Loucy (cell line): ENCODE measurements at regions not wholly inside any gene's neighbourhood (a gene's known extent, or its start where the extent isn't known, plus 50 kb on each side); places are given as distances from the start of the nearest gene placed in this dataset.

ENCODE experiments used
- H2AFZ ChIP-seq: fragments of 200-600 bp; sonication (generic); 2 replicates; pipeline ENCODE4 v1.6.0; 2016; ENCODE audit warnings: antibody characterized with exemption, mild to moderate bottlenecking, low read length, moderate library complexity
- H3F3A ChIP-seq: fragments of 200-600 bp; 2 replicates; pipeline ENCODE4 v1.6.0; 2016; ENCODE audit warnings: antibody characterized with exemption, low read depth, mild to moderate bottlenecking
- H3K27me3 ChIP-seq: fragments of 200-600 bp; sonication (generic); 2 replicates; pipeline ENCODE4 v1.6.1; 2014; ENCODE audit warnings: low read length, mild to moderate bottlenecking; ENCODE audit not compliant: insufficient read depth, poor library complexity, severe bottlenecking
- H3K36me3 ChIP-seq: fragments of 200-600 bp; sonication (generic); 2 replicates; pipeline ENCODE4 v1.6.1; 2016; ENCODE audit warnings: low read length; ENCODE audit not compliant: insufficient read depth
- H3K4me1 ChIP-seq: fragments of 200-600 bp; sonication (generic); 2 replicates; pipeline ENCODE4 v1.5.1; 2014; ENCODE audit warnings: low read length, mild to moderate bottlenecking; ENCODE audit not compliant: insufficient read depth, poor library complexity, severe bottlenecking
- H3K4me2 ChIP-seq: fragments of 200-600 bp; sonication (generic); 2 replicates; pipeline ENCODE4 v1.6.0; 2014; ENCODE audit warnings: antibody characterized with exemption, low read length, low read depth, mild to moderate bottlenecking; ENCODE audit not compliant: poor library complexity, severe bottlenecking
- H3K4me3 ChIP-seq: fragments of 200-600 bp; sonication (generic); 2 replicates; pipeline ENCODE4 v1.5.1; 2014; ENCODE audit warnings: low read length, mild to moderate bottlenecking, mixed read lengths; ENCODE audit not compliant: poor library complexity, severe bottlenecking
- H3K79me2 ChIP-seq: fragments of 200-600 bp; sonication (generic); 2 replicates; pipeline ENCODE4 v1.6.1; 2014; ENCODE audit warnings: low read length; ENCODE audit not compliant: insufficient read depth
- H3K9ac ChIP-seq: fragments of 200-600 bp; sonication (generic); 2 replicates; pipeline ENCODE4 v1.6.0; 2014; ENCODE audit warnings: mild to moderate bottlenecking, low read depth, low read length, moderate library complexity; ENCODE audit not compliant: poor library complexity, severe bottlenecking
- H3K9me2 ChIP-seq: fragments of 200-600 bp; sonication (generic); replicated peaks from 2 replicates; pipeline ENCODE4 v1.6.1; 2016; ENCODE audit warnings: low read depth, low read length, mixed read lengths
- H3K9me3 ChIP-seq: fragments of 200-600 bp; sonication (generic); 2 replicates; pipeline ENCODE4 v1.6.1; 2014; ENCODE audit warnings: mild to moderate bottlenecking, antibody characterized with exemption, low read length, low read depth; ENCODE audit not compliant: insufficient read depth
- H4K20me1 ChIP-seq: fragments of 200-600 bp; sonication (generic); 2 replicates; pipeline ENCODE4 v1.6.0; 2014; ENCODE audit warnings: antibody characterized with exemption, low read length, mild to moderate bottlenecking; ENCODE audit not compliant: insufficient read depth, poor library complexity, severe bottlenecking
- CTCF ChIP-seq: fragments of 200-600 bp; sonication (generic); conservative IDR thresholded peaks from 2 replicates; pipeline ENCODE4 v1.5.1; 2014; ENCODE audit warnings: mild to moderate bottlenecking, antibody characterized with exemption, low read length
- EZH2phosphoT487 ChIP-seq: fragments of 200-600 bp; IDR thresholded peaks from 2 replicates; pipeline ENCODE4 v1.6.1; 2018; ENCODE audit warnings: antibody characterized with exemption, mild to moderate bottlenecking, moderate library complexity, borderline replicate concordance

DNA sequence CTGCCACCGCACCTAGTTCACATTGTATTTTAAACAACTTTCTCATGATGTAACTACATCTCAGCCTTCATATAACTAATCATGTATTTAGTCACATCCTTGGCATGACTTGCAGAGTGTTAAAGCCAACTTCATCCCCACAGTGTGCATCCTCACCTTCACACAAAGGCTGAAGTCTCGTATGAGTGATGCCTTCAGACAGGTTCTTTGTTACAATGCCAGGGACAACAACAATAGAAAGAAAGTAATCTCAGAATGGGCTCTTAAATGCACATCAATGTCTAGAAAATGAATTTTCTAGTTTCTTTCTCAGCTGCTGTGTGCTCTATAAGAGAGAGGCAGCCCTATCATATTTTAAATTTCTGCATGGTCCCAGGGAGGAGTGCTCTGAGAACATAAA, 221.3 kb downstream of the DIO2 start:
- TF ChIP-seq EZH2phosphoT487 (no peak), CTCF (no peak)

GRCh38 chr14:79986251-79986650, 225.1 kb downstream of the DIO2 start:
- Histone ChIP-seq H3K27me3 (no peaks in the 10 kb centered on the region), H3K4me3 (no peak overlapping the region), H3K9me2 (no peaks in the 10 kb centered on the region), H3K79me2 (no peaks in the 10 kb centered on the region), H3K36me3 (no peaks in the 10 kb centered on the region), H3K4me1 (no peaks in the 10 kb centered on the region), H3F3A (no peaks in the 10 kb centered on the region), H3K4me2 (no peak overlapping the region), H3K9me3 (no peaks in the 10 kb centered on the region; the same call in 1 of the 2 replicates), H4K20me1 (no peaks in the 10 kb centered on the region), H3K9ac (no peak overlapping the region), H2AFZ (no peak overlapping the region)
- no peak for TF ChIP-seq CTCF
- TF ChIP-seq EZH2phosphoT487: no peak

More for the DNA sequence above, 221.3 kb downstream of the DIO2 start:
- H3K27me3 ChIP-seq: no peaks in the 10 kb centered on the region
- H3K9me3 ChIP-seq: no peaks in the 10 kb centered on the region; the same call in 1 of the 2 replicates
- no peaks in the 10 kb centered on the region for H3K9me2 ChIP-seq
- H3K4me2 ChIP-seq: no peak overlapping the region
- no peaks in the 10 kb centered on the region for H3K4me1 ChIP-seq
- no peaks in the 10 kb centered on the region for H3K79me2 ChIP-seq
- H3K36me3 ChIP-seq: no peaks in the 10 kb centered on the region
- no peak overlapping the region for H3K4me3 ChIP-seq
- H3F3A ChIP-seq: no peaks in the 10 kb centered on the region
- H3K9ac ChIP-seq: no peak overlapping the region
- H2AFZ ChIP-seq: no peak overlapping the region
- H4K20me1 ChIP-seq: no peaks in the 10 kb centered on the region

DNA sequence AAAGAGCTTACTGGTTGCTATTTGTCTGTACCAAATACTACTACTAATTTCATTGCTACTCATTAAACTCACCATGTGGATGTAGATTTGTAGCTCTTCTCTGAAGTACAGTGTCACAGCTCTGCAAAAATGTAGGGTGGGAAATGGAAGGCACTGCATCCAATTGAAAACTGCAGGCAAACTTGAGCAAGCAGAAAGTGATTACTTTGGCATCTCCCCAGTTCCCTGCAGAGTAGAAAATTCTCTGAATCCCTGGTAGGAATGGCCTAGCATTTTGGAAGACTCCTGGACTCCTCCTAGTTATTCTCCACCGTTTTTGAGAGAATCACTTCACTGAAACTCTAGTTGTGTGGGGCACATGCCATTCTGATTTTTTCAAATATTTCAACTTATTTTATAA, 239.1 kb downstream of the DIO2 start:
- no peaks in the 10 kb centered on the region for H4K20me1 ChIP-seq
- no peak overlapping the region for H3K9ac ChIP-seq
- no peaks in the 10 kb centered on the region for H3K9me2 ChIP-seq
- no peak overlapping the region for H2AFZ ChIP-seq
- no peaks in the 10 kb centered on the region for H3K36me3 ChIP-seq
- H3K27me3 ChIP-seq: no peaks in the 10 kb centered on the region
- no peaks in the 10 kb centered on the region for H3K79me2 ChIP-seq
- H3K4me2 ChIP-seq: no peak overlapping the region
- no peaks in the 10 kb centered on the region for H3F3A ChIP-seq
- no peaks in the 10 kb centered on the region for H3K9me3 ChIP-seq
- no peaks in the 10 kb centered on the region for H3K4me1 ChIP-seq
- H3K4me3 ChIP-seq: no peak overlapping the region
- TF ChIP-seq CTCF (no peak), EZH2phosphoT487 (no peak)
